T-helper 17 cell (primary cell): ENCODE measurements at regions not wholly inside any gene's neighbourhood (a gene's known extent, or its start where the extent isn't known, plus 50 kb on each side); places are given as distances from the start of the nearest gene placed in this dataset.

Experiments used
- ATAC-seq: fragments of 150-1000 bp; cut with Tn5 transposase; 2 replicates; pipeline ENCODE4 v1.10.0; 2021; ENCODE audit warnings: mild to moderate bottlenecking, moderate library complexity
- DNase-seq, 3 donors: peaks; one replicate each; pipeline versions ENCODE4 v3.0.0 to v3.0.0-alpha.2; 2020 to 2021
- H3K9me3 ChIP-seq: one replicate; pipeline ENCODE4 v1.7.0; 2013; ENCODE audit warnings: low read length, mild to moderate bottlenecking; ENCODE audit not compliant: control insufficient read depth, poor library complexity, severe bottlenecking
- H3K27ac Mint-ChIP-seq: one replicate; pipeline ENCODE4 v1.8.0; 2022; ENCODE audit warnings: mild to moderate bottlenecking, moderate library complexity, mixed read lengths
- H3K27me3 Mint-ChIP-seq: one replicate; pipeline ENCODE4 v1.8.0; 2022; ENCODE audit warnings: mixed read lengths
- H3K36me3 Mint-ChIP-seq: one replicate; pipeline ENCODE4 v1.8.0; 2022; ENCODE audit warnings: low read depth, mixed read lengths
- H3K4me1 Mint-ChIP-seq: one replicate; pipeline ENCODE4 v1.8.0; 2022; ENCODE audit warnings: mild to moderate bottlenecking, mixed read lengths
- H3K4me3 Mint-ChIP-seq: one replicate; pipeline ENCODE4 v1.8.0; 2022; ENCODE audit warnings: mild to moderate bottlenecking, moderate library complexity, mixed read lengths

- Mint-ChIP-seq H3K4me1 (peaks cover 3% of the 10 kb centered on the region), H3K4me3 (no peak overlapping the region), H3K27ac (no peak overlapping the region), H3K36me3 (no peaks in the 10 kb centered on the region), H3K27me3 (no peaks in the 10 kb centered on the region)
- ATAC-seq (no peak), DNase-seq (no peak)
- H3K9me3 ChIP-seq: no peaks in the 10 kb centered on the region
Measured at GRCh38 chr10:88164471-88164870, 301.0 kb downstream of the PTEN start.

- no peaks in the 10 kb centered on the region for H3K27me3 Mint-ChIP-seq
- H3K4me3 Mint-ChIP-seq: no peak overlapping the region
- ATAC-seq (no peak), DNase-seq (no peak)
- peaks cover 17% of the 10 kb centered on the region for H3K4me1 Mint-ChIP-seq
- H3K27ac Mint-ChIP-seq: no peak overlapping the region
- no peaks in the 10 kb centered on the region for H3K9me3 ChIP-seq
- no peaks in the 10 kb centered on the region for H3K36me3 Mint-ChIP-seq
Measured at GRCh38 chr10:88165849-88166271, 302.4 kb downstream of the PTEN start.

GRCh38 chr10:88168171-88169036 is 305.0 kb downstream of the PTEN start:
- Mint-ChIP-seq H3K4me1 (peaks cover 22% of the 10 kb centered on the region), H3K4me3 (no peak overlapping the region), H3K36me3 (no peaks in the 10 kb centered on the region), H3K27ac (no peak overlapping the region), H3K27me3 (no peaks in the 10 kb centered on the region)
- DNase-seq (no peak), ATAC-seq (no peak)
- no peaks in the 10 kb centered on the region for H3K9me3 ChIP-seq

- DNase-seq (no peak), ATAC-seq (no peak)
- no peak overlapping the region for H3K4me3 Mint-ChIP-seq
- no peaks in the 10 kb centered on the region for H3K9me3 ChIP-seq
- no peaks in the 10 kb centered on the region for H3K27me3 Mint-ChIP-seq
- peaks cover 22% of the 10 kb centered on the region for H3K4me1 Mint-ChIP-seq
- no peak overlapping the region for H3K27ac Mint-ChIP-seq
- no peaks in the 10 kb centered on the region for H3K36me3 Mint-ChIP-seq
Measured at GRCh38 chr10:88169037-88169319, 305.6 kb downstream of the PTEN start.

GRCh38 chr10:88170628-88171027 is 307.2 kb downstream of the PTEN start:
- peak overlapping the region; percentile 53 for H3K27ac Mint-ChIP-seq

GRCh38 chr10:88172159-88172558 is 308.7 kb downstream of the PTEN start:
- Mint-ChIP-seq H3K4me3 (no peak overlapping the region), H3K36me3 (no peaks in the 10 kb centered on the region), H3K27ac (peak overlapping the region; percentile 69), H3K27me3 (no peaks in the 10 kb centered on the region), H3K4me1 (peaks cover 22% of the 10 kb centered on the region)
- DNase-seq (no peak), ATAC-seq (no peak)
- H3K9me3 ChIP-seq: no peaks in the 10 kb centered on the region

More at GRCh38 chr10:88170628-88171027, 307.2 kb downstream of the PTEN start:
- no peaks in the 10 kb centered on the region for H3K36me3 Mint-ChIP-seq
- DNase-seq (no peak), ATAC-seq (no peak)
- no peaks in the 10 kb centered on the region for H3K9me3 ChIP-seq
- peaks cover 22% of the 10 kb centered on the region for H3K4me1 Mint-ChIP-seq
- peak overlapping the region; percentile 58 for H3K4me3 Mint-ChIP-seq
- no peaks in the 10 kb centered on the region for H3K27me3 Mint-ChIP-seq

GRCh38 chr10:88174391-88174790 is 311.0 kb downstream of the PTEN start:
- ATAC-seq (no peak), DNase-seq (no peak)
- no peak overlapping the region for H3K27ac Mint-ChIP-seq
- peaks cover 22% of the 10 kb centered on the region for H3K4me1 Mint-ChIP-seq
- H3K36me3 Mint-ChIP-seq: no peaks in the 10 kb centered on the region
- H3K27me3 Mint-ChIP-seq: no peaks in the 10 kb centered on the region
- H3K4me3 Mint-ChIP-seq: no peak overlapping the region
- H3K9me3 ChIP-seq: no peaks in the 10 kb centered on the region

- no peak overlapping the region for H3K4me3 Mint-ChIP-seq
- no peaks in the 10 kb centered on the region for H3K9me3 ChIP-seq
- no peaks in the 10 kb centered on the region for H3K27me3 Mint-ChIP-seq
- no peak overlapping the region for H3K27ac Mint-ChIP-seq
- DNase-seq: no peak
- H3K4me1 Mint-ChIP-seq: no peaks in the 10 kb centered on the region
- H3K36me3 Mint-ChIP-seq: no peaks in the 10 kb centered on the region
- ATAC-seq: no peak
Measured at GRCh38 chr10:88178758-88179157, 315.3 kb downstream of the PTEN start.

GRCh38 chr10:88179831-88180230 is 316.4 kb downstream of the PTEN start:
- H3K9me3 ChIP-seq: no peaks in the 10 kb centered on the region
- Mint-ChIP-seq H3K4me3 (no peak overlapping the region), H3K36me3 (no peaks in the 10 kb centered on the region), H3K27ac (no peak overlapping the region), H3K4me1 (no peaks in the 10 kb centered on the region), H3K27me3 (no peaks in the 10 kb centered on the region)
- no peak for DNase-seq
- ATAC-seq: no peak

- Mint-ChIP-seq H3K27ac (no peak overlapping the region), H3K27me3 (no peaks in the 10 kb centered on the region), H3K36me3 (no peaks in the 10 kb centered on the region), H3K4me3 (no peak overlapping the region), H3K4me1 (no peaks in the 10 kb centered on the region)
- ATAC-seq (no peak), DNase-seq (no peak)
- H3K9me3 ChIP-seq: no peaks in the 10 kb centered on the region
Measured at GRCh38 chr10:88181902-88182600, 318.6 kb downstream of the PTEN start.

- Mint-ChIP-seq H3K36me3 (no peaks in the 10 kb centered on the region), H3K27me3 (no peaks in the 10 kb centered on the region), H3K4me1 (no peaks in the 10 kb centered on the region), H3K4me3 (no peak overlapping the region), H3K27ac (no peak overlapping the region)
- ATAC-seq (no peak), DNase-seq (no peak)
- H3K9me3 ChIP-seq: no peaks in the 10 kb centered on the region
Measured at GRCh38 chr10:88182601-88182930, 319.1 kb downstream of the PTEN start.

GRCh38 chr10:88184543-88185297 is 321.3 kb downstream of the PTEN start:
- Mint-ChIP-seq H3K27ac (no peak overlapping the region), H3K27me3 (no peaks in the 10 kb centered on the region), H3K4me3 (no peak overlapping the region), H3K4me1 (no peaks in the 10 kb centered on the region), H3K36me3 (no peaks in the 10 kb centered on the region)
- ATAC-seq (no peak), DNase-seq (no peak)
- no peaks in the 10 kb centered on the region for H3K9me3 ChIP-seq

GRCh38 chr10:88185830-88186229 is 322.4 kb downstream of the PTEN start:
- H3K36me3 Mint-ChIP-seq: no peaks in the 10 kb centered on the region
- no peaks in the 10 kb centered on the region for H3K4me1 Mint-ChIP-seq
- H3K9me3 ChIP-seq: no peaks in the 10 kb centered on the region
- H3K27ac Mint-ChIP-seq: no peak overlapping the region
- no peak overlapping the region for H3K4me3 Mint-ChIP-seq
- ATAC-seq: no peak
- no peak for DNase-seq
- no peaks in the 10 kb centered on the region for H3K27me3 Mint-ChIP-seq
